Neuronal stem cell (in vitro differentiated cells): ENCODE measurements at regions not wholly inside any gene's neighbourhood (a gene's known extent, or its start where the extent isn't known, plus 50 kb on each side); places are given as distances from the start of the nearest gene placed in this dataset.

ENCODE experiments used
- DNase-seq: peaks from one replicate; pipeline ENCODE4 v3.0.0-alpha.2; 2013; ENCODE audit warnings: low spot score
- H2AFZ ChIP-seq: one replicate; pipeline ENCODE4 v1.6.1; 2013; ENCODE audit warnings: mild to moderate bottlenecking, low read length, inconsistent platforms
- H2AK5ac ChIP-seq: 2 replicates; pipeline ENCODE4 v1.6.1; 2013; ENCODE audit warnings: low read depth, mild to moderate bottlenecking, inconsistent platforms, low read length, moderate library complexity, mixed read lengths
- H2BK120ac ChIP-seq: 2 replicates; pipeline ENCODE4 v1.6.1; 2013; ENCODE audit warnings: low read depth, mild to moderate bottlenecking, inconsistent platforms, low read length, moderate library complexity, mixed read lengths
- H2BK12ac ChIP-seq: one replicate; pipeline ENCODE4 v1.6.1; 2013; ENCODE audit warnings: low read length, inconsistent platforms
- H2BK15ac ChIP-seq: 2 replicates; pipeline ENCODE4 v1.6.1; 2013; ENCODE audit warnings: mild to moderate bottlenecking, low read length, inconsistent platforms, mixed read lengths
- H2BK5ac ChIP-seq: one replicate; pipeline ENCODE4 v1.6.1; 2013; ENCODE audit warnings: inconsistent platforms, mild to moderate bottlenecking, low read length, moderate library complexity
- H3K14ac ChIP-seq: one replicate; pipeline ENCODE4 v1.6.1; 2013; ENCODE audit warnings: low read length, inconsistent platforms
- H3K18ac ChIP-seq: 2 replicates; pipeline ENCODE4 v1.6.1; 2013; ENCODE audit warnings: low read length, inconsistent platforms
- H3K23ac ChIP-seq: 2 replicates; pipeline ENCODE4 v1.6.1; 2013; ENCODE audit warnings: low read depth, mild to moderate bottlenecking, mixed read lengths, low read length, inconsistent platforms; ENCODE audit not compliant: poor library complexity
- H3K27ac ChIP-seq: replicated peaks from 3 replicates; pipeline ENCODE4 v1.5.1; 2013; ENCODE audit warnings: low read length, inconsistent platforms
- H3K27me3 ChIP-seq, 3 experiments: 2 replicates each; pipeline ENCODE4 v1.6.1; 2013; ENCODE audit warnings: low read length in 3 of 3, mild to moderate bottlenecking in 2 of 3, inconsistent platforms in 1 of 3, low read depth in 1 of 3, mixed read lengths in 1 of 3, moderate library complexity in 1 of 3; ENCODE audit not compliant: control insufficient read depth in 3 of 3, insufficient read depth in 3 of 3
- H3K36me3 ChIP-seq, 2 donors: replicated peaks in 1 of 2; 2 replicates each; pipeline ENCODE4 v1.6.1; 2013; ENCODE audit warnings: low read length in 2 of 2; ENCODE audit not compliant: control insufficient read depth in 2 of 2, insufficient read depth in 2 of 2
- H3K4ac ChIP-seq: 2 replicates; pipeline ENCODE4 v1.6.1; 2013; ENCODE audit warnings: inconsistent platforms, mild to moderate bottlenecking, low read length, moderate library complexity
- H3K4me1 ChIP-seq, 2 donors: 1 replicate in 1 of 2; 2 replicates in 1 of 2; pipeline ENCODE4 v1.6.1; 2013; ENCODE audit warnings: low read length in 2 of 2, low read depth in 1 of 2; ENCODE audit not compliant: control insufficient read depth in 2 of 2, insufficient read depth in 1 of 2
- H3K4me2 ChIP-seq: one replicate; pipeline ENCODE4 v1.6.1; 2013; ENCODE audit warnings: mild to moderate bottlenecking, low read length, inconsistent platforms; ENCODE audit not compliant: insufficient read depth, poor library complexity, severe bottlenecking
- H3K4me3 ChIP-seq, 2 donors: 2 replicates each; pipeline ENCODE4 v1.5.1; 2013; ENCODE audit warnings: low read length in 2 of 2, mild to moderate bottlenecking in 2 of 2, inconsistent platforms in 1 of 2, moderate library complexity in 1 of 2
- H3K79me1 ChIP-seq: one replicate; pipeline ENCODE4 v1.6.1; 2013; ENCODE audit warnings: low read depth, mild to moderate bottlenecking, inconsistent platforms, low read length, moderate library complexity
- H3K9ac ChIP-seq: one replicate; pipeline ENCODE4 v1.6.1; 2013; ENCODE audit warnings: mild to moderate bottlenecking, low read depth, low read length, inconsistent platforms; ENCODE audit not compliant: poor library complexity
- H3K9me3 ChIP-seq, 2 donors: replicated peaks in 1 of 2; 2 replicates each; pipeline versions ENCODE3 to v1.6.1; 2013; ENCODE audit warnings: low read length in 2 of 2, mild to moderate bottlenecking in 2 of 2, inconsistent platforms in 1 of 2, low read depth in 1 of 2, mixed read lengths in 1 of 2, moderate library complexity in 1 of 2; ENCODE audit not compliant: control insufficient read depth in 2 of 2, insufficient read depth in 1 of 2
- H4K8ac ChIP-seq: one replicate; pipeline ENCODE4 v1.6.1; 2013; ENCODE audit warnings: low read depth, mild to moderate bottlenecking, inconsistent platforms, low read length, moderate library complexity
- H4K91ac ChIP-seq: one replicate; pipeline ENCODE4 v1.6.1; 2013; ENCODE audit warnings: low read length, low read depth, mild to moderate bottlenecking, inconsistent platforms; ENCODE audit not compliant: poor library complexity
- WGBS, 2 donors: extraction: QIAGEN DNeasy Blood & Tissue Kit; methylation state at CpG; one replicate each; pipeline ENCODE4 v1.1.7; 2013; ENCODE audit warnings: missing lambda C conversion rate in 2 of 2, mixed read lengths in 1 of 2; ENCODE audit not compliant: insufficient read length in 2 of 2, insufficient replicate concordance in 1 of 2; ENCODE audit errors: extremely low coverage in 2 of 2; 5-methylcytosine and 5-hydroxymethylcytosine counted together

DNA sequence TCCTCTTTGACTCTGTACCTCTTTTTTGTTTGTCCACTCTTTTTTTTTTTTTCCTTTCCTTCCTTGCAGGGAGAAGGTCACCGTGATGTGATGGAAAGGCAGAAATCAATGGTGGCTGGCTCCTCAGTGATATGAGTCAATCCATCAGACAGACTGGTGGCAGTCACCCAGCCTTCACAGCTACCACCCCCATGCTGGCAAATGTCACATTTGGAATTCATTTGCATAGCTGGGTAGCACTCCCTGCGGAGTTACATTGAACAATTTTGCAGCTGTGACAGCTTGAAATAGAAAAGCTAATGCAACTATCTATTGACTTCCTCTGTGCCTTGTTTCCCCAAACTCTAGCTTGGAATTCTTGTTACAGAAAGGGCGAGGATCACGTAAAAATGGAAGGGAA lies 668.4 kb downstream of the C6orf118 start:
- H2AFZ ChIP-seq = peak overlapping the region; percentile 24
- no peak overlapping the region for H3K18ac ChIP-seq
- no peak overlapping the region for H3K4me3 ChIP-seq
- no peak overlapping the region for H4K8ac ChIP-seq
- no peak for DNase-seq
- H3K27ac ChIP-seq = no peak overlapping the region
- no peak overlapping the region for H3K4me2 ChIP-seq
- H2BK120ac ChIP-seq = no peak overlapping the region
- H3K27me3 ChIP-seq = no peaks in the 10 kb centered on the region
- H3K4ac ChIP-seq = no peak overlapping the region
- no peak overlapping the region for H3K9ac ChIP-seq
- no peak overlapping the region for H3K14ac ChIP-seq
- H3K36me3 ChIP-seq = no peaks in the 10 kb centered on the region
- no CpG with 5 or more reads among the region's 4 CpGs for WGBS, 2 donors
- H4K91ac ChIP-seq = no peak overlapping the region
- H3K79me1 ChIP-seq = no peaks in the 10 kb centered on the region
- H3K23ac ChIP-seq = no peak overlapping the region
- peaks cover 0 to 3% of the 10 kb centered on the region in 2 donors for H3K4me1 ChIP-seq
- H2BK12ac ChIP-seq = no peak overlapping the region
- H3K9me3 ChIP-seq = peaks cover 2 to 23% of the 10 kb centered on the region in 2 donors
- no peak overlapping the region for H2BK15ac ChIP-seq
- H2BK5ac ChIP-seq = no peak overlapping the region
- H2AK5ac ChIP-seq = no peak overlapping the region

DNA sequence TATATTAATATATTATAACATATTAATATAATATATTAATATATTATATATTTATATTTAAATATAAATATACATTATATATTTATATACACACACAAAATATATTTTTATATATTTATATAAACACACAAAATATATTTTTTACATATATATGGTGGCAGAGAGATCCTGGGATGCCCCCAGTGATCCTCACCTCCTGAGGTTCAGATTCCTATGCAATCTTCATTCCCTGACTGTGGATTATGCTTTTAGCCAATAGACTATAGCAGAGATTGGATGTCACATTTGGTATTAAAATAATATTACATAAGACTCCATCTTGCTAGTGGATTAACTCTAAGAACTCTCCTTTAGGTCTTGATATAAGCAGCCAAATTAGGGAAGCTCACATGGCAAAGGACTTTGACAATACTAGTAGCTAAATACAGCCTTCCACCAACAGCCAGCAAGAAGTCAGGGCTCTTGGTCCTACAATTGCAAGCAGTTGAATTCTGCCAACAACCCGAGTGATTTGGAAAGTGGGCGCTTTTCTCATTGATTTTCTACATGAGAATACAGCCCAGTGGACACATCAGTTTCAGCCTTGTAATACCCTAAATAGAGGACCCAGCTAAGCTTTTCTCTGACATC lies 681.0 kb downstream of the C6orf118 start:
- Histone ChIP-seq H3K9ac (no peak overlapping the region), H2BK12ac (no peak overlapping the region), H3K4me3 (no peak overlapping the region), H3K4ac (no peak overlapping the region), H3K4me2 (no peak overlapping the region), H3K27ac (no peak overlapping the region), H3K9me3 (peaks cover 0 to 4% of the 10 kb centered on the region in 2 donors), H4K91ac (no peak overlapping the region), H3K14ac (no peak overlapping the region), H2BK5ac (no peak overlapping the region), H3K23ac (no peak overlapping the region), H4K8ac (no peak overlapping the region), H3K36me3 (no peaks in the 10 kb centered on the region), H3K4me1 (no peaks in the 10 kb centered on the region), H2AK5ac (no peak overlapping the region), H3K18ac (no peak overlapping the region), H2BK15ac (no peak overlapping the region), H3K27me3 (no peaks in the 10 kb centered on the region), H3K79me1 (no peaks in the 10 kb centered on the region), H2BK120ac (no peak overlapping the region), H2AFZ (peak overlapping the region; percentile 11)
- DNase-seq = no peak
- no CpG with 5 or more reads among the region's 2 CpGs for WGBS, 2 donors

DNA sequence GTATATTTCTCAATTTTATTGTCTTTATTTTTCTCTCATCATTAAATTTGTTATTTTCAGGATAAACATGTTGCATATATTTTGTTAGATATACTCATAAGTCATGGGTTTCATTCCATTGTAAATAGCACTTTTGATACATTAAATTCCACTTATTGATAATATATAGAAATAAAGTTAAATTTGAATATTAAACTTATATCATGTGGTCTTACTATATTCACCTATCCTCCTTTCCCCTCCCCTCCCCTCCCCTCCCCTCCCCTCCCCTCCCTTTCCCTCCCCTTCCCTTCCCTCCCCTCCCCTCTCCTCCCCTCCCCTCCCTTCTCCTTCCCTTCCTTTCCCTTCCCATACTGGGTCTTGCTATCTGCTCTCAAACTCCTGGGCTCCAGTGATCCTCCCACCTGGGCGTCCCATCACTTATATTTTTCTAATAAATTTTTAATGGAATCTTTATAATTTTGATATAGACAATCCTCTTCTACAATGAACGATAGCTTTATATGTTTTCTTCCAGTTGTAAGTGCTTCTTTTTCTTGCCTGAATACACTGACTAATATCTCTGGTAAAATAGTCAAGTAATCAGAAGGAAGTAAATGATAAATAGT lies 692.4 kb downstream of the C6orf118 start:
- Histone ChIP-seq H3K4me2 (no peak overlapping the region), H2BK12ac (no peak overlapping the region), H2BK5ac (no peak overlapping the region), H3K4ac (no peak overlapping the region), H3K79me1 (no peaks in the 10 kb centered on the region), H3K23ac (no peak overlapping the region), H3K18ac (no peak overlapping the region), H3K9me3 (peaks cover 0 to 2% of the 10 kb centered on the region in 2 donors), H4K91ac (no peak overlapping the region), H3K9ac (no peak overlapping the region), H3K4me1 (peaks cover 0 to 1% of the 10 kb centered on the region in 2 donors), H2BK120ac (no peak overlapping the region), H4K8ac (no peak overlapping the region), H3K27me3 (no peaks in the 10 kb centered on the region), H3K4me3 (no peak overlapping the region), H2AK5ac (no peak overlapping the region), H2AFZ (no peak overlapping the region), H2BK15ac (no peak overlapping the region), H3K14ac (no peak overlapping the region), H3K27ac (no peak overlapping the region), H3K36me3 (no peaks in the 10 kb centered on the region)
- no peak for DNase-seq
- WGBS, 2 donors = no CpG with 5 or more reads among the region's 2 CpGs

DNA sequence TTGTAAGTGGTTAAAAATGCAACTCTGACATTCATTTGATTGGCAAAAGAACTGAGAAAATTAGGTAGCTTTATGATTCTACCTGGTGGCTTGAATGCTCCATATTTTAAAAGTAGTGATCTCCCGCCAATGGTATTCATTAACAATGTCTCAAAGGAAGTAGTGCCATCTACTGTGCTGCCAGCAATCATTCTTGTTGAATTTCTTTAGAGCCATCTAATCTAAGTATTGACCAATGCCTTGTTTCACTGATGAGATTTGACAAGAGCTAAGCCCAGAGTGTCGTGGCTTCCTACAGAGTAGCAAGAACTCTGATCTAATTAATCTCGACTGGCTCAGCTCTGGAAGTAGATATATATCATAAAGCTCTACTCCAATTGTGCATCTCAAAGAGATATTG lies 696.7 kb downstream of the C6orf118 start:
- Histone ChIP-seq H3K9ac (no peak overlapping the region), H3K27me3 (no peaks in the 10 kb centered on the region), H4K8ac (no peak overlapping the region), H3K4me3 (no peak overlapping the region), H3K18ac (no peak overlapping the region), H2BK12ac (no peak overlapping the region), H2AK5ac (no peak overlapping the region), H3K79me1 (no peaks in the 10 kb centered on the region), H3K4ac (no peak overlapping the region), H3K4me2 (no peak overlapping the region), H3K14ac (no peak overlapping the region), H3K23ac (no peak overlapping the region), H3K9me3 (peaks cover 0 to 2% of the 10 kb centered on the region in 2 donors), H2BK5ac (no peak overlapping the region), H3K4me1 (no peaks in the 10 kb centered on the region), H3K36me3 (no peaks in the 10 kb centered on the region), H4K91ac (no peak overlapping the region), H2BK15ac (no peak overlapping the region), H2AFZ (no peak overlapping the region), H2BK120ac (no peak overlapping the region), H3K27ac (no peak overlapping the region)
- WGBS, 2 donors = no CpG with 5 or more reads among the region's 3 CpGs
- no peak for DNase-seq
